Dermis blood vessel endothelial cell (primary cell): ENCODE measurements at regions not wholly inside any gene's neighbourhood (a gene's known extent, or its start where the extent isn't known, plus 50 kb on each side); places are given as distances from the start of the nearest gene placed in this dataset.
A peak's percentile ranks its signal among the peaks of the same experiment; 100 is the strongest.
"Not testable (repeated sequence)": the region's sequence is repeated elsewhere in the genome, so short reads cannot be mapped to it uniquely, and the experiment has no call there.

Source experiments
- DNase-seq: peaks from one replicate; pipeline ENCODE4 v3.0.0; 2010

DNA sequence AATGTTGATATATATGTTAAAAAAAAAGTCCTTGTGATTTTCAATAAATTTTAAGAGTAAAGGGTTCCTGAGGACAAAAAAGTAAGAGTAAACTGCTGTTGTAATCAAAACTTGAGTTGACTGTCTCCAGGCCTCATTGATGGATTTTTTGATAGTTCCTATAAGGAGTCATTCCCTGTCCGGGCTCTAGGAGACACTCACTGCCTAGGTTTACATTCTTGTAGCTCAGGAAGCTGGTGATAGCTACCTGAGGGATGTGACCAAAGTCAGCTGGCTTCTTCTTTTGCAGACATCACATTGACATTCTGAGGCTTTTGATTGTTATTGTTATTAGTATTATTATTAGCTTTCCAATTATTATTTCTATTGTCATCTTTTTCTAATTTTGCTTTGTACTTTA, 116.5 kb upstream of the FBXL7 start:
- DNase-seq = peak; percentile 44

DNA sequence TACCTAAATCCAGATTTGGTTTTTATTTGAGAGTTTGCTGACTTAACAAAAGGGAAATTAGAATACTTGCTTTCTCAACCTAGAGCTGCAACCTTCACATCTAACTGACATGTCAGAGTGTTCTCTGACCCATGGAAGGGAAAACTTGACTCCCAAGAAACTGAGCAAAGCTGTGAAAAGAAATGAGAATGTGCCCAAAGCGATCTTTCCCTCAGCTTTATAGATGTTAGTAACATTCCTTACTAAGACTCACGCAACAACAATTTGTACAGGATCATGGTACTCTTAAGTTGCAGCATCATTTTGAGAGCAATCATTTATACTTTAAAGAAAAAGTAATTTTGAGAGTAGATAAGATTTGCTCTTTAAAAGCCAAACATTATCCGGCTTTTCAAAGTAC, 117.0 kb upstream of the FBXL7 start:
- no peak for DNase-seq

DNA sequence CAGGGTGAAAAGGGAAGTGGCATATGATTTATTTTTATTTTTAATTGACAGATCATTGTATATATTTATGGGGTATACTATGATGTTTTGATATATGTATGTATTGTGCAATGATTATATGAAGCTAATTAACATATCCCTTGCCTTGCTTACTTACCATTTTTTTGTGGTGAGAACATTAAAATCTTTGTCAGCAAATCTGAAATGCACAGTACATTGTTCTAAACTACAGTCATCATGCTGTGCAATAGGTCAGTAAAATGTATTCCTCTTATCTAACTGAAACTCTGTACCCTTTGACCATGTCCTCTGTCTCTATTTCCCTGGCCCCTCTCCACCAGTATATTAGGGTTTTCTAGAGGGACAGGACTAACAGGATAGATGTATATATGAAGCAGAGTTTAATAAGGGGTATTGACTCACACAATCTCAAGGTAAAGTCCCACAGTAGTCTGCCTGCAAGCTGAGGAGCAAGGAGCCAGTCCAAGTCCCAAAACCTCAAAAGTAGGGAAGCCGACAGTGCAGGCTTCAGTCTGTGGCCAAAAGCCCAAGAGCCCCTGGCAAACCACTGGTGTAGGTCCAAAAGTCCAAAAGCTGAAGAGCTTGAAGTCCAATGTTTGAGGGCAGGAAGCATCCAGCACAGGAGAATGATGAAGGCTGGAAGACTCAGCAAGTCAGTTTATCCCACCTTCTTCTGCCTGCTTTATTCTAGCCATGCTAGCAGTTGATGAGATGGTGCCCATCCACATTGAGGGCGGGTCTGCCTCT, 122.2 kb upstream of the FBXL7 start:
- DNase-seq = no peak

DNA sequence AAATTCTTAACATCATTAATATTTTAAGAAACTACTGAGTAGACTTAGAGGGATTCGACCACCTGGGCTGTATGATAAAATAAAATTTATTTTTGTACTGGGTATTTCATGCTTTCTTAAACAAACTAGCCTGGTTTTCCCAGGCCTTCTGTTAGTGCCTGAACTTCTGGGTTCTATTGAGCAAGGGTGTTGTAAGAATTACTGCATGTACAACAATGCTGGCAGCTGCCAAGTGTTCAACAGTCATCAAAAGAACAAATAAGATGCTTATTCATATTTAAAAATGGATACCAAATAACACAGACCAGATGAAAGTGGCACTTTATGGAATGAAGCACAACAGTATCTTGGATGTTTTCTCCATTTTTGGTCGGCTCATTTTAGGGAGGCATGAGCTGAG, 123.2 kb upstream of the FBXL7 start:
- no peak for DNase-seq

DNA sequence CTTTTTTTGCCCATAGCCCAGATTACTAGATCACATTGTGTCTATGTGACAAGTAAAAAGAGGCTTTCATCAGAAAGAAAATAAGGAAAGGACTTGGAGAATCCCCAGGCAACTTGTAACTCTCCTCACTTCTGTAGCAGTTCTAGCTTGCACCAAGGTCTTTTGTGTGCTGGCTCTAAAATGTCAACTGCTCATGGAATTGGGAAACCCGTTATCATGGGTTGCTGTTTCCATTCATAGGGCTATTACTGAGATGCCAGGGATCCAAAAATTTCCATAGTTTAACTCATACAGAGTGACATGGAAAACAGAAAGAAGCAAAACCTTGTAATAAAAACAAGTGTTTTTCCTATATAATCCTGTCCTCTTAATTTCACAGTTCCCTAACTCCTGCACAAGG, 123.9 kb upstream of the FBXL7 start:
- no peak for DNase-seq

DNA sequence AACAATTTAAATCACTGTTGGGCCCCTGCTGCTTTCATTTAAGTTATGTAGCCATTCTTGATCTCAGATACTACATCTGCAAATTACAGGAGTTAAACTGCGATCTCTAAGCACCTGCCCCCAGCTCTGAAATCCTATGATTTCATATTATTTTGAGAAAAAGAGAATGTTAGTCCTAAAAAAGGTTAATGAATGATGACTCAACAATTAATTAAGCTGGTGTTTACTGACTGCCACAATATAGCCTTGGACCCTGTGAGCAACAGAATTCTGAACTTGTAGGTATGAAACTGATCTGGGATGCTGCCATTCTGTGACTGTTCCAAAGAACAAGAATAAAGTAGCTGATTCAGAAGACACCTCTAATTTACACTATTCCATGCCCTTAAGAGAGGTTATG, 124.4 kb upstream of the FBXL7 start:
- no peak for DNase-seq

DNA sequence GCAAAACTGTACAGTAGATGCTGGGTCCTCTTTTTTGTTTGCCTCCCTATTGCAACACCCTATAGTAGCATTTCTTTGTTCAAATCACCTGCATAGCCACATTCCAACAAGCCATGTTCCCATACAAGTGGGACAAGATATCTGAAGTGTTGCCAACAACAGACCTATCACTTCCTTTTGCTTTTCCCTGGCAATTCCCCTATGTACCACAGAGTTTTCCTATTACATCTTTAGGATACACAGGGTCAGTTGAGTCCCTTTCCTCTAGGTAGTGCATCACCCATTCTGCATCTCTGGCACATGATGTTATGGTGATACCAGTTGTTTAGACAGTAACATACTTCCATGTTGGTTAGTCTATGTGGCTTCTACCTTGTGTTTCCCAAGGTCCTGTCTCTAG, 125.1 kb upstream of the FBXL7 start:
- no peak for DNase-seq

DNA sequence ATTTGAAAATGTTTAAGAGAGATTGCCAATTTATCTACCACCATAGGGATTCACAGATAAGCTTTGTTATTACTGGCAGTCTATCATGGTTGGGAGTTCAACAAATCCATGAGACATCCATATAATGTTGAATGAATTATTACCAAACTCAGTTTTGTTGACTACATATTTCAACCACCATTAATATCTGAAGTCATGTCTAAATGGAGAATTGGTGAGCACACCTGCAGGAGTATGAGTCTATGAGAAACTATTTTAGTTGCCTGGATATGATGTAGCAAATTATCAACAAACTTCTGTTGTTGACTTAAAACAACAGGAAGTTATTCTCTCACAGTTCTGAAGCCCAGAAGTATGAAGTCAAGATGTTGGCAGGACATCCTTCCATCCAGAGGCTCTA, 126.8 kb upstream of the FBXL7 start:
- peak; percentile 3 for DNase-seq

DNA sequence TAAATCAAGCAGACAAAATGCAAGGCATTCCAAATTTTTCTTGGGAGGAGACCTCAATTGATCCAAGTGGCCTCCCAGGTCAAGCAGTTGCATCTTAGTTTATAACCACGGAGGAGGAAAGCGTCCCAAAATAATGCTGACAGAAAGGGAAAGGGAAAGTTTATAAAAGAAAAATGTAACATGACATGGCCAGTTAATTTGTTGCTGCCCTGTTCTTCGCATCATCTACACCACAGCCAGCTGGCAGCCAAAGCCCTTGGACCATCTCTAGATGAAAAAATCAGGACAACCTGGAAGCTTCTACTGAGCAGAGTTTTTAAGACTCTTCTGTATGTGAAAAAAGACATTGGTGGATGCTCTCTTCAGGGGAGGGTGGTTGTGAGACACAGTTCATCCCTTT, 128.8 kb upstream of the FBXL7 start:
- no peak for DNase-seq

DNA sequence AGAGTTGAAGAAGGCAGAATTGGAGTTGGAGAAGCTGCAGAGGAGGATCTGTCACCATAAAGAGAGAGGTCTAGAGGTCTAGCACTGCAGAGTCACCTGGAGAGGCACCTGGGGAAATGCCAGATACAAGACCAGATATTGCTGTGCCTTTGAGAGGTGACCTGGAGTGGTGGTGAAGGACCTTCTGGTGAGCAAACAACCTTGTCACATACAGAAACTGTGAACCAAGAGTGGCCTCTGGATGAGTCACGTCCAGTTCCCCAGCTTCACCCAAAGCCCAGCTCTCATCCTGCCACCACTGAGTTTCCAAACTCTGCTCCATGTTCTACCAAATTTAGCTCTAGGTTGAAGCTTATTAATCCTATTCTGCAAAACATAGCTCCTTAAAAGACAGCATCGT, 131.1 kb upstream of the FBXL7 start:
- no peak for DNase-seq

DNA sequence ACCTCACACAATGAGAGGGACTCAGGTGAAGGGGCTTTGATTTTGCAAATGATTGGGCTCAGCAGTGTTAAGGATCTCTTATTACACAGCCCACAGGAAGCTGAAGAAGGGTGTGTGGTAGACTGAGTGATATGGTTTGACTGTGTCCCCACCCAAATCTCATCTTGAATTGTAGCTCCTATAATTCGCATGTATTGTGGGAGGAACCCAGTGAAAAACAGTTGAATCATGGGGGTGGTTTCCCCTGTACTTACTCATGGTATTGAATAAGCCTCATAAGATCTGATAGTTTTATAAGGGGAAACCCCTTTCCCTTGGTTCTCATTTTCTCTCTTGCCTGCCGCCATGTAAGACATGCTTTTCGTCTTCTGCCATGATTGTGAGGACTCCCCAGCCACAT, 132.5 kb upstream of the FBXL7 start:
- DNase-seq = peak; percentile 17

DNA sequence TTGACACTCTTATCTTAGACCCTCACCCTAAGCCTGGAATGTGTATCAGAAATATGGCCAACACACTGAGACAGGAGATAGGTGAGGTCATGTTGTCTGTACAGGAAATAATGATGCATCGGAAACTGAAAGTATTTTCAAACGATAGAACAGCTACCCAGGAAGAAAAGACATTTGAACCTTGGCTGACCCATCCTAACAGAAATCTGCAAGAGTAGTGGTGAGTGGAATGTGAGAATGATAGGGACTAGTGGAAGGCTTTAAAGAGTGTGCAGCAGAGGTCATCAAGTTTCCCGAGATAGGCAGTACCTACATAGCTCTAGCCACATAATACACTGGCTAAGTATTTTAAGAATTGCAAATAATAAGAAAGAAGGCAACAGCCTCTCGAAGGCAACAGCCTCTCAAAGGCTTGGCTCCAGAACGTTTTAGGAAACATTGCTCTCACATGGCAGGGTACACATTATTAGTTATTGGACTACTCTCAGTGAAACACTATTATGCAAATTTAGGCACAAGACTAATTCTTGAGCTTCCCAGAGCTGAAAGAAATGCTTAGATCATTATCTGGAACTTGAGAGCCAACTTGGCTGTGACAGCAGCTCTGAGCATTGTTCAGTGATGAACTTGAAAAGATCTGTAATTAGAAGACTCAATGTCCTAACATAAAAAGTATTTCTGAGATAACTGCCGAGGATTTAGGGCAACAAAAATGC, 133.1 kb upstream of the FBXL7 start:
- DNase-seq = peak; percentile 83

DNA sequence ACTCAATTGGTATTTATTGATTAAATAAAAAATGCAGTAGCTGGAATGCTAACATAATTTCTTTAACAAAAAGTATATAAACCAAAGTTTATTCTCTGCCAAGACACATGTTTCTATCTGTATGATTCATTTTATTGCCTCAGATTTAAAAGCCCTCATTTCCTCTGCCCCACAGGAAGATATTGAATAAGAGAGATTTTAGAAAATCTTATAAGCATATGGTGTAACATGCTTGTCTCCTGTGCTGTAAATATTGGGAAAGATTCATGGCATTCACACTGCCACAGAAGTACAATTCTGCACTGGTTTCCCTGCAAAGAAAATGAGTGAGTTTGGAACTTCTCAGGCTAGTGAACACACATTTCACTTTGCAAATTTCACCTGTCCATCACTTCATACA, 134.9 kb upstream of the FBXL7 start:
- DNase-seq = peak; percentile 23

DNA sequence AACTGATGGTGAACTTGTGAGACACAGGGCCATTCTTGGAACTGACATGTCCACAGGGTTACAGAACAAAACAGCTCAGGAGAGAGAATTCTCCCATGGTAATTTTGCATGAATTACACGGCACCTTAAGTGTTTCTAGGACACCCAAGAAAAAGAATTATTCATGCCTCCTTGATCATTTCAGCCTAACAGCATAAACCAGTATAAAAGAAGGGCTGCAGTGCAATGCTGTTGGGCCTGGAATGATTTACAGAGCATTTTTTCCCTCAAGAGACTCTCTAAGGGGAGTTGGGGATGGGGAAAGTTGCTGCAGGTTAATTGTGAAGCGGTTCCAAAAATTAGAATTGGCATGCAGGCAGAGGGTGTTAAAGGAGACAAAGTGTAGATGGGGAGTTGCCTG, 136.4 kb upstream of the FBXL7 start:
- DNase-seq = no peak

DNA sequence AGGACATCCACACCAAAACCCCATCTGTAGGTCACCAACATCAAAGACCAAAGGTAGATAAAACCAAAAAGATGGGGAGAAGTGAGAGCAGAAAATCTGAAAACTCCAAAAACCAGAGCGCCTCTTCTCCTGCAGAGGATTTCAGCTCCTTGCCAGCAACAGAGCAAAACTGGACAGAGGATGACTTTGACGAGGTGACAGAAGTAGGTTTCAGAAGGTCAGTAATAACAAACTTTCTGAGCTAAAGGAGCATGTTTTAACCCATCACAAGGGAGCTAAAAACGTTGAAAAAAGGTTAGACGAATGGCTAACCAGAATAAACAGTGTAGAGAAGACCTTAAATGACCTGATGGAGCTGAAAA, 142.9 kb upstream of the FBXL7 start:
- DNase-seq = not testable (repeated sequence)

DNA sequence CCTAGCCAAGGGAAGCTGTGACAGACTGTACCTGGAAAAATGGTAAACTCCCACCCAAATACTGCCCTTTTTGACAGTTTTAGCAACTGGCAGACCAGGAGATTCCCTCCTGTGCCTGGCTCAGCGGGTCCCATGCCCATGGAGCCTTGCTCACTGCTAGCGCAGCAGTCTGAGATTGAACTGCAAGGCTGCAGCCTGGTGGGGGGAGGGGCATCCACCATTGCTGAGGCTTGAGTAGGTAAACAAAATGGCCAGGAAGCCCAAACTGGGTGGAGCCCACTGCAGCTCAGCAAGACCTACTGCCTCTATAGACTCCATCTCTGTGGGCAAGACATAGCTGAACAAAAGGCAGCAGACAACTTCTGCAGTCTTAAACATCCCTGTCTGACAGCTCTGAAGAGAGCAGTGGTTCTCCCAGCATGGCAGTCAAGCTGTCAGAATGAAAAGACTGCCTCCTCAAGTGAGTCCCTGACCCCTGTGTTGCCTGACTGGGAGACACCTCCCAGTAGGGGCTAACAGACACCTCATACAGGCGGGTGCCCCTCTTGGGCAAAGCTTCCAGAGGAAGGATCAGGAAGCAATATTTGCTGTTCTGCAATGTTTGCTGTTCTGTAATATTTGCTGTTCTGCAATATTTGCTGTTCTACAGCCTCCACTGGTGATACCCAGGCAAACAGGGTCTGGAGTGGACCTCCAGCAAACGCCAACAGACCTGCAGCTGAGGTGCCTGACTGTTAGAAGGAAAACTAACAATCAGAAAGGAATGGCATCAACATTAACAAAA, 143.5 kb upstream of the FBXL7 start:
- DNase-seq = not testable (repeated sequence)

DNA sequence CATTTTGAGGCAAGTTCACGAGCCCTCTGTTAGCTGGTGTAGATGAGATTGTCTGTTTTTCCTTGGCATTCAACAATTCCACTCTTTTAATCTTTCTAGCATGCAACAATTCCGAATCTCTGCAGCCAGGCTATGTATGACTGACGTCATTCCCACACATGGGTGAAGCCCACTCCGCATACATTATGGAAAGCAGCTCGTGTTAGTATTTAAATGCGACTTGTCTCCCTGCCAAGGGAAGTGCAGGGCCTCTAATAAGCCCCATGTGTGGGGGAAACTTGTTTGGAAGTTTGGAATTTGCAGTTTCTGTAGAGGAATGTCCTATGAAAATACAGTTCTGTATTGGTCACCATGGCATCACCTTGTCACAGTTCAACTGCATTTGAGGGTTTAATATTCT, 146.0 kb upstream of the FBXL7 start:
- no peak for DNase-seq

DNA sequence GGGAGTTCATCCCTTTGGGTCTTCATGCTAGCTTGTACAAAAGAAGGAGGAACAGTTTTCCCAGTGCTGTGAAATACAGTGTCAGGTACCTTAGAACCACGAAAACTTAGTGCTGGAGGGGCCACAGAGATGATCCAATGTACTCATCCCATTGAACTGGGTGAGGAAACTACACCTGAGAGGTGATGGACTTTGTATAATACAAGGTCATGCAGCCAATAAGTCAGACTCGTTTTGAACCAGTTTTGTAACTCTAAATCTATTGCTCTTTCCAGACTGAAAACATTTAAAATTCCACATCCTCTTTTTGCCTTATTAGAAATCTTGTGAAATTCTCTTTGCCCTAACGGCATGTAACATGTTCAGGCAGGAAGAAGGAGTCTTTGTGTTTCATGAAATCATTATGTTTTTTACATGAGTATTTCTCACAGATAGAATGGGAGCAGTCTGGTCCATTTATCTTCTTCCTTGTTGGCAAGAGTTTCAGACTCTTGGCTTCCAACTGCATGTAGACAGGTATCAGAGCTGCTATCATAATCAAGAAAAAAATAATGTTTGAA, 146.8 kb upstream of the FBXL7 start:
- DNase-seq = no peak

DNA sequence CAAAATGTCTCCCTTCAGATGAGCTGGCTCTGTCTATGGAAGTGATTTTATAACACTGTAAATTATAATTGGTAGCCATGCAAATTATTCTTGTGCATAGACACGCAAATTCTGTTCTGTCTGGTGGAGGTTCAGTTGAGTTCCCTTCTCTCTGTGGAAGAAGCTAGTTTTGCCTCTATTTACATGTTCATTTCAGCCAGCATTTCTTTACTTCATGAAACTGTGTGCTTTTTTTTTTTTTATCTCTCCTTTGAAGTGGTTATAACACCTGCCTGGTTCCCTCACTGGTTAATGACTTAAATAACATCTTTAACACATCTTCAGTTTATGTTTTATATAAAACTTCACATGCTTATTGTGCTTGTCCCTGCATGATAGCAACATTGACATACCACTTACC, 149.4 kb upstream of the FBXL7 start:
- no peak for DNase-seq

DNA sequence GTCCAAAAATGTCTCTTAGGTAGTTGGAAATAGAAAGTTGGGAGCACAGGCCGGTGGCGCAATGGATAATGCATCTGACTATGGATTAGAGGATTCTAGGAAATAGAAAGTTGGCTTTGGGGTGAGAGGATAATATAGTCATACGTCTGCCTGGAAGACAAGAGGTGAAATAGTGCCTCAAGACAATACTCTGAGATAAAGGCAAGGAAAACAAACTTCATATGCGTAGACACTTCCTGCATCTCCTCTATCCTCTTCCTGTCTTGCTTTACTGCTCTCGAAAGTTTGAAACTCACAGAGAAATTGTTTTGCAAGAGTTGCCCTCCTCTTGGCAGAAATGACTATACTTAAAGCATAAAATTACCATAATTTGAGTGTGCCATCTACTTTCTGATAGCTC, 153.2 kb upstream of the FBXL7 start:
- no peak for DNase-seq

DNA sequence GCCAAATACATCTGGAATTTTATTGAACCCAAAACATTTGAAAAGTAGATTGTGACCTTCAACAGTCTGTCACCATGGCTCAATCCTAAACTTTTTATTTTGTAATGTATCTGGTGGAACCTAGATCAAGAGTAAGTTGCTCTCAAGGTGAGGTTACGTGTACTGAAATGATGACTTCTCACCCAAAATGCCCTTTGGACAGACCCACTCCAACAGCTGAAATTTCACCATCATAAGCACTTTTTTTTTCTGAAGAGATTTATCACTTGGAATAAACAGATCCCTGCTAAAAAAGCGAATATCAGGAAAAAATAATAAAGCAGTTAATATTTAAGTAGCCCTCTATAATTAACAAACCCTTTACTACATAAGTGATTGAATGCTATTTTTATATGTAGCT, 155.0 kb upstream of the FBXL7 start:
- DNase-seq = no peak

DNA sequence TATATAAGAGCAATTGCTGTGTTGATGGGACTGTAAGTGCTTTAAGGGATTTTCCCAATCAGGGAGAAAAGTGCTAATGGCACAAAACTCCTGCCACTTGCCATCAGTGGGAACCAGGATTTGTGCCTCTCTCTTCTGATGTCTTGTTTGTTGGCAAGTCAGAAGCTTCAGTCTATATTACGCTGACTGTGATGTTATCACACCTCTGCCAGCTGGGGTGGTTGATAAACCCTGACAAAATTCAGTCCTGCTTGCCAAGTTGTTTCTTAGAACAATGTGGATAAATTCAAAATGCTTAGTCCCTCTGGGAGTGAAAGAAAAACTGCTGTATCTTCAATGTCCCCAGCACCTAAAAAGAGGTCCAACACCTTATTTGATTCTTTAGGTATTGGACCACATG, 161.4 kb upstream of the FBXL7 start:
- no peak for DNase-seq

DNA sequence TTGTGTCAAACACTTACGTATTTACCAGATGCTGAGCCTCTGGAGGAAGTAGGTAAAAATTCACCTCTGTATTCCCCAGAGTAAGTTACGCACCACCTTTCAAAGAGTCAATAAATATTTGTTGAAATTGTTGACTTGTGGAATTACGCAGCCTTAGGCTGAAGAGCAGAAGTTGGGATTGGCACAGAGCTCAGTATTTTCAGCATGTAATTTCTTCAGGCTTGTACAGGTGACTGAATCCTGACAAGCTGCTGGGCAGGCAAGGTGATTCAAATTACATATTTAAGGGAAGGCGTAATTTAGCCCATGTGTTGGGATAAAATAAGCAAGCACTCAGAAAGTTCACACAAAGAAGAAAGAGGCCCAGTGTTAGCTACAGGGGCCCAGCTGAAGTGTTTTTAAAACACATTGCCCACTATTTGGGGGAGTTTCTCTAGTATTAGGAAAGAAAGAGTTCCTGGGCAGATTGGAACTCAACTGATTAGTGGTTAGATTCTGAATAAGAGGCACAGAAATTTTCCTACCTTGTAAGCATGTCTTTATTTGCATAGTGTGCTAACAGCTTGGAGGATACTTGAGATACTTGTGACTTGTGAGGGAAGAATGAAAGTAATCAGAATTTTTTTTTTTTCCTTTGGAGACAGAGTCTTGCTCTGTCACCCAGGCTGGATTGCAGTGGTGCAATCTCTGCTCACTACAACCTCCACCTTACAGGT, 165.3 kb upstream of the FBXL7 start:
- no peak for DNase-seq
